ENCODE measurements at regions not wholly inside any gene's neighbourhood (a gene's known extent, or its start where the extent isn't known, plus 50 kb on each side); places are given as distances from the start of the nearest gene placed in this dataset.

DNA sequence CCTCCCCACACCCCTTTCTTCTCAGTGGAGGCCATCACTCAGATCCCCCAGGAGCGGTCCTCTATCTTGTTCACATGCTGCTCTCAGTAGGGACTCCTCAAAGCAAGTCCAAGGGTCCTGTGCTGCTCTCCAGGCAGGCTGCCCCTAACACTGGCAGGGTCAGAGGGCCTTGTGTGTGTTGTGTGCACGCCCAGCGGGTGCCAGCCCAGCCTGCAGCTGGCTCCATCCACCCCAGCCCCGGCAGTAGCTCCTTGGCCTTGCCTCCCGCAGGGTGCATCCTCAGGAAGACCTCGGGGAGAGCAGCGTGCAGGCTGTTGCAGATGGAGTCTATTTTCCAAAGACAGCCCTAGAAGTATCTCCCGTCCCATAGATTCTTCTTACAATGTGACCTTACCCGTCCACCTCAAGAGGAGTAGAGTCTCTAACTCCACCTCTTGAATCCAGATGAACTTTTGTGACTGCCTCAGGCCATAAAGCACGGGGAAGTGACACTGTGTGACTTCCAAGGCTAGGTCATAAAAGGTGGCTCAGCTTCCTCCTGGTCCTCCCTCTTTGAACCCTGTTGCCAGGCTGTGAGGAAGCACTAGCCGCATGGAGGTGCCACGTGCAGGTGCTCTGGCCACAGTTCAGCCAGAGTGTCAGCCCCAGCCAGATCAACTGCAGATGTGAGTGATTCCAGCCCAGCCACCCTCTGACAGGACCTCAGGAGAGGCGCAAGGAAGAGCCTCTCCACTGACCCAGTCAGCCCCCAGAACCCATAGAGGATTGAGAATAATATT, 531.6 kb downstream of the SHQ1 start:
- no peak for DNase-seq

DNA sequence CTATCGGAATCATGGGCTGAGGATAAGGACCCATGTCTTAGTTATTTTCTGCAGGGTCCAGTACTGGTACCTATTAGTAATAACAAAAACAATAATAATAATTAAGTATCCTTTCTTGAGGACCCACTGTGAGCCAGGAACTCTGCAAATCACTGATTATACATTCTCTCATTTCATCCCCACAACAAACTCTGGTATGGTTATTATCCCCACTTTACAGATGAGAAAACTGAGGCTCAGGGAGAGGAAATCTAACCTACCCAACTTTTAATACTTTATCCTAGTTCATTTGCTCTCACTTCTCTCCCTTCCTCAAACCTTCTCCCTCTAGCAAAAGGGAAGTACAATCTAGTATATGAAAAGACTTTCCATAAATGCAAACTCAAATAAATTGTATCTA, 528.4 kb upstream of the PROK2 start:
- no peak for DNase-seq

DNA sequence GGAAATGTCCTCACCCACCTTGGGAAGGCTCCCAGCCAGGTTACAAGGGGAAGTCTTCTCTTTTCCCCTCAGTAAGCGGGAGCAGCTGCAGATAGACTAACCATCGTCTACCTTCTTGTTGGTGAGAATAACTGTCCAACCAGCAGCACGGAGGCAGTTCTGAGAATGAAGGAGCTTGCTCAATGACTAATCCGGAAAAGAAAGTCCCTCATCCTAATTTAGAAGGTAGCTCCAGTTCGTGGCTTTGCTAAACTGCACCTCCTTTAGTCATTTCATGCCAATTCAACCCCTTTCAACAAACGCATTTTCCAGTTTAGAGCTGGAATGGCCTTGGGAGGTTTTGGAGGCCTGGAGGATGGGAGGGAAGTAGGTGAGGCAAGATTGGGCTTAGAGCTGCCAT, 527.4 kb upstream of the PROK2 start:
- no peak for DNase-seq

DNA sequence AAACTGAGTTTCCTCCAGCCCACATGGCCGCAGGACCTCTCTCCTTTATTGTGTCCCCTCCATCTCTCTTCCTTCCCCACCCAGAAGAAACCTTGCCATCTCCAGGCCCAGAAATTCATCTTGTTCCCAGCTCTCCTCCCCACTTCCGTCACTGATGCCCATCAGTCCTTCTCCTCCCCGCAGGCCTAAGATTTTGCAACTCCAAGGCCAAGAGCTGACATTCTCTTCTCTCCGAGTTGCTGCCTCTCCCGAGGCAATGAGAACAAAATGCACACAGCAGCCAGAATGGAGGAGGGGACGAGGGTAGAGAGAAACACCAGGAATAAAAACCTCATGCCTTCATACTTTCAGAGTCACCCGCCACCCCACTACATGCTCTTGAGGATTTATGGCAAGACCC, 526.5 kb upstream of the PROK2 start:
- no peak for DNase-seq

DNA sequence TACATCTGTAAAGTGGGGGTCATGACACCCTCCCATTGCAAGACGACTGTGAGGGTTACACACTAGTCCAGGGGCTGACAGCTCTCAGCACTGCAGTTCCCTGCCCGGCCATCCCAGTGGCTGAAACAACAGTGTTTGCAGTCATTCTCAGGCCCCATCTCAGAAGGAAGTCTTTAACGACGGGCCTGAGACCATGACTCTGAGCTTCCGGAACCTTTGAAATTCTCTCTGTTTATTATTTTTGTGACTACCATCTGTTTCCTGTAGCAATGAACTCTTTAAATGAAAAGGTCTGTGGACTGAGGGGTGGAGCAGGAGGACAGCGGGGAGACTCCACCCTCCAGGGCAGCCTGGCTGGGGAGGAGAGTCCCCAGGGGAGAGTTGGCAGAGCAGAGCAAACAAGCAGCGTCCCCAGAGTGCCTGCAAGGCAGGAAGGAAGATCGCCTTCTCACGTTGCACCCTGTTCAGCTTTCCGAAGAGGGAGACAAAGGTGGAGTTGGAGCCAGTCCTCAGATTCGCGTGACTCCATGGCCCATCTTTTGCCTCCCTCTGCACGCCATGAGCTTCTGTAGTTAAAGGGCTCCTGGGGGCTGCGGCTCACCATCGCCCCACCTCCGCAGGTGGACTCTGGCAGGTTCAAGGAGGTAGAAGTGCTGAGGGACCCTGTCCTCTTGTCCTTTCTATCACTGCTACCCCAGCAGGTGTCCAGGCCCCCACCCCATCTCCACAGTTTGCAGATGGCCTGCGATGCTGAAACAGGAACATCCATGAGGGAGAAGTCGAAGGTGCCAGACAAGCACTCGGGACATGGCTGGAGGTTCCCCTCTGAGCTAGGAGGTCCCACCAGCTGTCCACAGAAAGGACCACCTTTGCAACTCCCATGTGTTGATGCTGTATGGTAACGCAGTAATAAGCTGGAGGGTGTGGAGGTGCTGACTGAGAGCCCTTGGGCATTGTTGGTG, 525.8 kb upstream of the PROK2 start:
- DNase-seq = peak; percentile 28

DNA sequence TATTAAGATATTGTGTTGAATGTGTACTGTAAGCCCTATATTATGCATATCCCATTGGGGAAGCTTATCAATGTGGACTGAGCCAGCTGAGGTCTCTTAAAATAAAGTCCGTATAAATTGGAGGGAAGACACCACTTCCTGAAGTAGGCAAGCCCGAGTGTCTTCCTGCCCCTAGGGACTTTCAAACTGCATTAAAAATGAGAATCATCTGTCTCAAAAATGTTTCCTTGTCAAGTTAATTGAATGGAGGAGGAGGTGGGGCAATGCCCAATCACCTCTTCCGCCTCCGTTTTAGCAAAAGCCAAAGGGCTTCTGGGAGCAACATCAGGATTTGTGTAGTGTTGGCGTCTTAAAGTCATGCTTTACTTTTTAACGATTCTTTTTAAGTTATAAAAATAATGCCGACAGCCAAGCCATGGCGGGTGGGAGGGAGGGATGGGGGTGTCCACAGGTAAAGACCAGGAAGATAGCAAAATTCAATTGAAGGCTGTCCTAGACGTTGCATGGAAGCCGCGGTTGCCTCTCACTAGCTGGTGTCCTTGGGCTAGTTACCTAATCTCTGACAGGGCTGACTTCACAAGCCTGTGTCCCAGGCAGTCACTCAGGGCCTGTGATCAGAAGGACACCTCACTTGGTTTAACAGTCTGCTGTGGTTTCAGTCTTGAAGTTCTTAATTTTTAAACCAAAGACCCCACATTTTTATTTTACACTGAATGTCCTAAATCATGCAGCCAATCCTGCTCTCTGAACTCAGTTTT, 524.9 kb upstream of the PROK2 start:
- DNase-seq = no peak

DNA sequence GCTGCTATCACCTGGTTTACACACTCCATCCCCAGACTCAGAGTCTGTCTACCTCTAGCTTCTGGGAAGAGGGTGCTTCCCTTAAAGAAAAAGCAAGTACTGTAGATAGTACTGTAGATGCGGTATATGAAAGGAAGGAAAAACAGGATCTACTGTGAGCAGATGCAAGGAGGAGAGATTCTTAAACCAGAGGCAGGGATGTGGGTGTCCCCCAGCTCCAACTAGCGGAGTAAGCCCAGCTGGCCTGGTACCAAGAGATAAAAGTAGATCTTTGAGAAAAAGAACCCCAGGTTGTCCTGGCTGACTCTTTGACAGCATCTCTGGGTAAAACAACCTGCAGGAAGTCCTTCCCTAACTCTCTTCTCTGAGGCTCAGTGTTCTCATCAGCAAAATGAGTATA, 523.7 kb upstream of the PROK2 start:
- no peak for DNase-seq

DNA sequence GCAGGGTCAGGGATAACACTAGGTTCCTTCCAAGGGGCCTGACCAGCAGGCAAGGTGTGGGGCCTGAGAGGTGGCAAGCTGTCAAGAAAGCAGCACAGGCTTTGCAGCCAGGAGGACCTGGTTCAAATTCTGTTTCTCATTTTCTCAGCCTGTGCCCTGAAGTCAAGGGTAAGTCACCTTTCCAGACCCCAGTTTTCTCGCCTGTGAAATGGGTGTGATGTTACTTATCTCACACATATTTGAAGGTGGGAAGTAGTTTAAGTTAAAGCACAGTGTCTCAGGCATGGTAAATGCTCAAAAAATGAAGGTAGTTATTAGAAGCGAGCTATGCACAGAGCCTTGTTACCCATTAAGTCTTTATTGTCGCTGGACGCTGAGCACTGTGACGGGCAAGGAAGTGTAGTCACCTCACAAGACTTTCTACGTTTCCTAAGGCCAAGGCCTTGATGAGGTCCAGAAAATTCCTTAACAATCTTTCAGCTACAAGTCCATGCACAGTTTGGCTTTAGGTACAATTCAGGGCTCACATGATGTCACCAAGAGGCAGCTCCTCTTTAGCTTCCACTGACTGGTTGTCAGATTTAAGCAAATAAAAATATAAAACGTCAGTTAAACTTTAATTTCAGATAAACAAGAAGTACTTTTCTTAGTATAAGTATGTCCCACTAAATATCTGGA, 522.6 kb upstream of the PROK2 start:
- DNase-seq = no peak

DNA sequence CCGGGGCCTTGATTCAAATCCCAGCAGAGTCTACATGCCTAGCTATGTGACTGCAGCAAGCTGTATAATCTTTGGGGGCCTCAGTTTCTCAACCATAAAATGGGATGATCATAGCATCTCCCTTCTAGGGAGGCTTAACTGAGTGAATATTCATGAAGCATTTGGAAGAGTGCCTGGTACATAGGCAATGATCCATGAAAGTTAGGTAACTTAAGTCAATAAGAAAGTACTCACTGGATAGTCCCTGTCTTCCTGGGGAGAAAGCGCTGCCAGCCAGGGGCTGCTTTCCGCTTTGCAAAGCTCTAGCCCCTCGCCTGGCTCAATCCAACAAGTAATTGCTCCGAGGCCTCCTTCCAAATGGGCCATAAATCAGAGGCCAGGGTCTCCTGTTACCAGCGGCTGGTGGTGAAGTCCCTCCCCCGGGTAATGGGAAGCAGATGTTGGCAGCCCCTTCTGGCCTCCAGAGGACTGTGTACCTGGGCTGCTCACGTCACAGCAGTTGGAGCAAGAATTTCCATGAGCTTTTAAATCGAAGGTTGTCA, 521.9 kb upstream of the PROK2 start:
- DNase-seq = no peak

DNA sequence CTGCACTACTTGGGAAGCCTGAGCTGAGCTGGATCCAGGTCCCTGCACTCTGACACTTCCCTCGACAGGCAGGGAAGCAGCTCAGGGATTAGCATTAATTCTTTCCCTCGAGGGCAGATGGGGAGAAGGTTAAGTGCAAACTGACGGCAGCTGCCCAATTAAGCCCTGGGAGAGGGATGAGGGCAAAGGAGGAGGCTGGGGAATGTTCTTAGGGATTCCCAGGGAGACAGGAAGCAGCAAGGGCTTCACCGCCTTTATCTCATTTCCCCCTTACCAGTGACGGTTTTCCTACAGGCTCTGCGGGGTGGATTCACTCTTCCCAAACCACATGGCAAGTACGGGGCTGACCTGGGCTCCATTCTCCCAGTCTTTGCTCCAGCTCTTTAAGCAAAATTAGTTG, 519.0 kb upstream of the PROK2 start:
- DNase-seq = no peak

DNA sequence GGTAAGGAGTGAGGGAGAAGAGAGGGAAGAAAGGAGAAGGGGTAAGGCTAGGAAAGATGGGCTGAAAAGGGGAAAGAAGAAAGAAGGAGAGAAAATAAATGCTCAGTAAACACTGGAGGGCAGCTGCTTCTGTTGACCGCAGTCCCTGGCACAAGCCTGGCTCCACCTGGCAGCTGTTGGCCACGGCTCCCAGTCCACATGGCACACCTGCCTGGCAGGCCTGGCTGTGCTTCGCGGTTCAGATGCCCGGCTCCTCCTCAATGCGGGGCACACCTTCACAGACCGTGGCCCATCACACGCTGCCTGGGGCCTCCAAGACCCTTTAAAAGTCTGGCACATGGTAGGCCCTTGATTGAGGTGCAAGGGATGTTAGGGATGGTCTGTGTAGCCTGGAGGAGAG, 516.8 kb upstream of the PROK2 start:
- no peak for DNase-seq

DNA sequence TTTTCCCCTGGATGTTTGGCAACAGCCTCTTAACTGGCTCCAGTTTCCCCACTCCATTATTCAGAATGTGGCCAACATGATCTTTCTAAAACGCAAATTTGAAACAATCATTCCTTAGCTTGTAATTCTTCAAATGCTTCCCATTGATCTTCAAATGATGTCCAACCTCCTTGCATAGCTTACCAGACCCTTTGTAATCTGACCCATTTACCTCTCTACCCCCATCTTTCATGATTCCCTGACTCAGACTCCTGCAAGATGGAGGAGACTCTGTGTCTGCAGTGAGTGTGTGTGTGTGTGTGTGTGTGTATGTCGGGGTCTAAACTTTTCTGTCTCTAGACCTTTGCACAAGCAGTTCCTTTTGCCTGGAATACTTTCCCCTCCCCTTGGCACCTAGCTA, 515.7 kb upstream of the PROK2 start:
- no peak for DNase-seq

DNA sequence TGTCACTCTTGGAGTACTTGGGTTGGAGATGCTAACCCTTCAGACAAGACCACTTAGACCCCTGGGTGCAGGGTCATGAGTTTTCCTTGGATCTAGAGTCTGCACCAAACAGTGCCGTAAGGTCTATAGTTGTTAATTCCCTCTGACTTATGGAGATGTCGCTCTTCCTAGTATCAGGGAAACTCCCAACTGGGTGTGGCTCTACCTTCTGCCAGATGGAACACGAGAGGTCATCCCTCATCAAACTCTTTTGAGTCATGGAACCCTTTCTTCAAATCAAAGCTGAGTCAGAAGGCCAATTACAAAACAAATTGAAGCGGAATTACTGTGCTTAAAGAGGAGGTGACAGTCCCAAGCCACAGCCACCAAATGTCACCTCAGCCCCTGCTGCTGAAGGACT, 514.9 kb upstream of the PROK2 start:
- no peak for DNase-seq

DNA sequence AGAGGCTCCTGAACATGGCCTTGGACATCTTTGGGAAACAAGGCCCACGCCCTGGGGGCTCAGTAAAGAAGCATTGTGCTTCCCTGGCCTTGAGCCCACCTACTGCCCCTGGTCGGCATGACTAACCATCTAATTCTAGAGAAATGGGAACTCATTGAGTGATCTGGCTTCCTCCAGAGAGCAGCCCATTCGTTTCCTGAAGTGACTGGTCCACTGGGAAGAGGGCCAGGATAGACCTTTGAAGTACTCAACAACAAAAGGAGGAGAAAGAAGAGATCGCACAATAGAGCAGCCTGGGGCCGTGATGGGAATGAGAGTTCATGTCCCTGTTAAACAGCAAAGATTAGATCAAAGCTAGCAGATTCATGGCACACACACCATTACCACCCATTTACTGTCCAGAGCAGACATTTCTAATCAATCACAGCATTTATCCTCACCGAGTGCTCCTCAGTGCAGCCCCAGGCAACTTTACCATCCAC, 514.4 kb upstream of the PROK2 start:
- no peak for DNase-seq

DNA sequence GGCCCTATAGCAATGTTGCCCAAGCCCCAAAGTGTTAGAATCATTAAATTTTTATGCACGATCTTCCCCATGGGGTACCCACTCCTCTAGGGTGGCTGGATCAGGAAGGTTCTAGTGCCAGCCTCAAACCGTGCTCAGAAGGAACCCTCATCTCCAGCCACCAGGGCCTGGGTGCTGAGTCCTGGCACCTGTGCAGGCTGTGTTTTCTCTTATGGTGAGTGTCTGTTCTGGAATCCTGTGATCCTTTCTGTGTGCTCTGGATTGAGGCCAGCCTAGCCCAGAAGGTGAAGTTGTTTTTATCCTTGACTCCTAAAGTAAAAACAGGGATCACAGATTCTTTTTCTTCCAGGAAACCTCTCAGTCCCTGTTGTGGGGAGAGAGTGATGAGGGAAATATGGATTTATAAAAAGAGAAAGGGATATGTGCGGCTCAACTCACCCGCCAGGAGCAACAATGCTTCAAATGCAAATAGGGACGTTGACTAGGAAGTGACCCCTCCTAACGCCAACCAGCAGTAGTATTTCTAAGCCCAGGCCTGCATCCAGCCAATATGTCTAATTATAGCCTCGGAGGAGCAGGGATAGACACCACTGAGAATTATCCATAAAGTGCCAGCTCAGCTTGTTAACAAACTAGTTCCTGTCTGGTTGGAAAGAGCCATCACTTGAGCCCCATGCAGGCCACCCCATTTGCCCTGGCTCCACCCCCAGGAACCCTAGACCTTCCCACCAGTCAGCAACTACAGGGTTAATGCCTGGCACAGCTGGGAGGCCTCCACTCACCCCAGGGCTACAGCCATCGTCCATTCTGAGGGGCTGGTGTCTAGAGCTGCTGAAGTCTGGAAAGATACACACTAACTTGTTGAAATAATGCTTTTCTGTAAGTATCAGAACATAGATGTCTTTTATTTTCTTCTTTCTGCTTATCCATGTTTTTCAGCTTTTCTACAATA, 513.5 kb upstream of the PROK2 start:
- DNase-seq = no peak

DNA sequence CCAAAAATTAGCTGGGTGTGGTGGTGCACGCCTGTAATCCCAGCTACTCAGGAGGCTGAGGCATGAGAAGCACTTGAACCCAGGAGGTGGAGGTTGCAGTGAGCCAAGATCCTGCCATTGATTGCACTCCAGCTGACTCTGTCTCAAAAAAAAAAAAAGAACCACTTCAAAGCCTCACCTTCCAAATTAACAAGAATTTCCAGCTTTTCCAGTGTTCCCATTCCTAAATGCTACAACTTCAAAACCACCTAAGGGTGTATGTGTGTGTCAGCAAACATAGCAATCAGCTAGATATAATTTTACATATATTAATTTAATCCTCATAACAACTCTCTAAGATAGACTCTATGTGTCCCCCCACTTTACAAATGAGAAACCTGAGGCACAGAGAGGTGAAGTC, 512.5 kb upstream of the PROK2 start:
- DNase-seq = no peak

DNA sequence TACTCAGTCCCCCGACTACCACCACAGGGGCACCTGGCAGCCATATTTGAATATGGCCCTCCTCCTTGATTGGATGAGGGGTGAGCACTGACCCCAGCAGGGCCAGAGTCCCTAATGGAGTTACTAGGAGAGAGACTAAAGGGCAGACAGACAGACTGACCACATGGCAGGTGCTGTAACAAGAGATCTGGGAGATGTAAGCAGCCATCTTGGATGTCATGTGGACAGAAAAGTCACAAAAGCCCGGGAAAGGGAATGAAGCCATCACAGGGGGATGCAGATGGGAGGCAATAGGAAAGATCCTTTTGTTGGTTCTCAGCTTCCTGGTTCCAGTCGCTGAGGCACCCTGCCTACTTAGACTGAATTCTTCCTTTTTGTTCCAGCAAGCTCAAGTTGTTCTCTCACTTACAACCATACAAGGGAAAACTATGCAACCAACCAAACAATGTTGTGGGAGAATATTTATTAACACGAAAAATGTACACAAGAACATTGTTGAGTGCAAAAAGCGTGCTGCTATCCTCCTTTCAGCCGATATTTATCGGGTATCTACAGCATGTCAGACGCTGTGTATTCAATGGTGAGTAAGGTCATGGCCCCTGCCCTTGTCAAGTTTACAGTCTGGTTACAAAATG, 511.6 kb upstream of the PROK2 start:
- no peak for DNase-seq

DNA sequence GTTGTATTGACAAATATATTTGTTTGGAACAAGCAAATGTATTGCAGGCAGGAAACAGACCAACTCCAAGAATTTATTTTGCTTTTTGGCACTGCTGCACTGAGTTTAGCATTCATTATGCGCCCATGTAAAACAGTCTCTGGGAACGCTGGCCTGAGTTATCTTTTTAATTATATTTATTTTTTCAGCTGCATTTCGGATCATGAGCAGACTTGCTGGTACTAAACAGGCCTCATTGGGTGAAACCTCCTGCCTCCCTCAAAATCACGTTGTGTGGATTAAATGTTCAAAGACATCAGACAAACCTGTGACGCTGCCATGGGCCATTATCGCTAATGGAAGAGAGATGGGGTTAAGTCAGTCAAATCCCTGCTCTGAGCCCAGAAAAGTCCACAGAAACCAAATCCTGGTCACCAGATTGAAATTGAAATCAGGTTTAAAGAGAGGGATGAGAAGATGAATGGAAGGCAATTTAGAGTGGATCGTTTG, 511.1 kb upstream of the PROK2 start:
- DNase-seq = no peak

DNA sequence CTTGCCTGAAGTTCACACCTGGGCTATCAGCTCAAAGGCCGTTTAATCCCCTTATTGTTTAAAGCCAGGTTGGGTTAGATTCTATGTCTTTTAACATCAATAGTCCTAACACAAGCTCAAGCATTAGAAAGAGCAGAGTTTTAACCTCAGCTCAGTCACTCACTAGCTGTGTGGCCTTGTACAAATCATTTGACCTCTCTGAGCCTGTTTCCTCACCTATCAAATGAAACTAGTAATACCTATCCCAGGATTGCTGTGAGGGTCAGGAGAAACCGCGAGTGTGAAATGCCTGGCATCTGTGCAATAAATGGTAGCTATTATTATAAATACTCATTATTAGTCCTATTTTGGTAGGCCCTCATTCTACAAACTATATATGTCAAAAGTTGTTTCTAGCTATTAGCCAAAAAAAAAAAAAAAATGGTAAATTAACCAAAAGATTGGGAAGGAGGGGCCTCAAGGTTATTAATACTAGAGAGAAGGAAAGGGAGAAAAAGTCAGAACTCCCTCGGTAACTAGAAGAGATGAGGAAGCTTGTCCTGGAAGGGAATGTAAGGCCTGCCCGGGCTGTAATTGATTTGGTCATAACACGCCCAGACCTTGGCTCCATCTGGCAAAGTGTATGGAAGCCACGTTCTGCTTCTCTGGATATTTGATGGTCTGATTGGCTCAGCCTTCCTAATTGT, 510.5 kb upstream of the PROK2 start:
- no peak for DNase-seq
